LNCAP (cell line): ENCODE measurements at regions not wholly inside any gene's neighbourhood (a gene's known extent, or its start where the extent isn't known, plus 50 kb on each side); places are given as distances from the start of the nearest gene placed in this dataset.

Experiments used
- CTCF ChIP-seq: fragments of 450-650 bp; IDR thresholded peaks from 2 replicates; pipeline ENCODE4 v1.5.1; 2017; ENCODE audit warnings: mild to moderate bottlenecking

GRCh38 chr2:41959760-41960159 lies 88.1 kb upstream of the PKDCC start:
- no peak for TF ChIP-seq CTCF

DNA sequence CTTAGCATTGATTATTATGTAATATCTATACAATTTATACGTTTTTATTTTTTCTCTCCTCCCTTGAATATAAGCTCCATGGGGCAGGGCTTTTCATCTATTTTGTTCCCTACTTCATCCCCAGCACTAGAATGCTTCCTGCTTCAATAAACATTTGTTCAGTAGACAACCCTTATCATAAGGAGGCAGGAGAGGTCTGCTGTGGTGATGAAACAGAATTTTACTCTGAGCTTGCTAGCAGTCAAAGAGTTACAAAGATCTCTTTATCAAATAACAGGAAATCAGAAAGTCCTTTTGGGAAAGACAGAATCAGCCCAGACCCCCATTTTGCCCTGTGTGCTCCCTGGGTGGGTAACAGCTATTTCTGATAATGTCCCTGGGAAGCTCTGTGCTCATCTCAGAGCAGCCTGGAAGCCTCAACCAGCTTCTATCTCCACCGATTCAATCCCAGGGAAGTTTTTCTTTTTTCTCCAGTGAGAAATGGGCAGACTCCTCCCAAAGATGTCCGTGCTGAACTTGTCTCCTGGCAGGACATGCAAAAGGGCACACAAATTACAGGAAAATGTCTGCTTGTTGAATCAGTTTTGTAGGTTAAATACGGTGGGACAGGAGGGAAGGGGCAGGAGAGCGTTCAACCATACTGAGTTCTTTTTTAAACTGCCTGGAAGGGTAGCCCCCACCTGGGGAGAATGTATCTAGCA lies 84.7 kb upstream of the PKDCC start:
- no peak for TF ChIP-seq CTCF

DNA sequence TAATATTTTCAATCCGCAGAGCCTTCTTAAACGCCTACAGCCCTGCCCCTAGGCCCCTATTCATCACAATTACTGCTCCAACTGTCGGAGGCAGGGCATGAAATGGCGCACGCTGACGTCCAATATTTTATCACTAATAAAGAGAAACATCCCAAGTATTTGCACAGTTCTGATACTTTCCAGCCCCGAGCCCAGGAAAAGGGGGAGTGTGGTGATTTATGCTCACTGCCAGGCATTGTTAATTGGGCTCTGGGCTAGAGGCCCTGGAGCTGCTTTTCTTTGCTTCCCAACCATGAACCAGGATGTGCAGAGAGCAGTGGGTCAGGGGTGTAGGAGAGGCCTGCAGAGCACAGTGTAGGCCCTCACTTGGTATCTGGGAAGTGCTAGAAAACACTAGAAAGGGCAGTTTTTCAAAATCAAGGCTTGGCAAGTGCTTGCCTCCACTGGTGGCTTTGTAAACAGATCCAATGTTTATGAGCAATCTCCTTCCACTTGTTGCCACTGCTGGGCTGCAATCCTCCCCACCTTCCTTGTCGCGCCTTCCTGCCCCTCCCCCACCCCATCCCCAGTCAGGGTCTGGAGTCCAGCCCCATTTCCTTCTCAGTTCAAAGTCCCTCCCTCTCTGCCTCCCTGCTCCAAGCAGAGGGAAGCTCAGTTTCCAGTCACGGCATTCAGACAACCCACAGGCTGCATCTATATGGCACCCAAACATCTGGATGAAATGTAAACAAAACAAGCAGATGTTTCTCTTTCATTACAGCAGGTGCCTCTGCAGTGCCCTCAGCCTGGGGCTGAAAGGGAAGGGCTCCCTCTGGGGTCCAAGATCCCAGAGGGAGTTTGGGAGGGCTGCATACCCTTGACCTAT lies 83.9 kb upstream of the PKDCC start:
- no peak for TF ChIP-seq CTCF

DNA sequence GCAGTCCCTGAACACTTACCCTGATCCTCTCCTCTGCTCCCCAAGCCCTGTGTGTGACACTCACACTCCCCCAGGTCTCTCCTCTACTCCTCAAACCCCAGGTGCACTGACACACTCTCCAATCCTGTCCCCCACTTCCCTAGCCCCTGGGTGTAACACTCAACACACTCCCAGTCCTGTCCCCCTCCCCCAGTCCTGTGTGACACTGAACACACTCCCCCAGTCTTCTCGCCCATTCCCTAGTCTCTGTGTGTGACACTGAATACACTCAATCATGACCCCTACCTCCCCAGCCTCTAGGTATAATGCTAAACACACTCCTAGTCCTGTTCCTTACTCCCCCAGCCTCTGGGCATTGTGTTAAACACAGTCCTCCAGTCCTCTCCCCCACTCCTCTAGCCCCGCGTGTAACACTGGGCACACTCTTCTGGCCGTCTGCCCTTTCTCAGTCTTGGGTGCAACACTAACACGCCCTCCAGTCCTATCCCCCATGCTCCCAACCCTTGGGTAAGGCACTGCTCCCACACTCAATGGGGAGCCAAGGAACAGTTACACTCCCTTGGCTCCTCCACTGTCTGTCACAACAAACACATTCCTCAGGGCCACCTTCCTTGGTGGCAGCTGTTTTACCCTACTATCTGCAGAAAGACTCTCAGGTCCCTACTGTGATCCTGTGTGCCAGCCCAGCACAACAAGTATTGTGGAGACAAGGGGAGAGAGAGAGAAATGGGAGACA lies 82.5 kb upstream of the PKDCC start:
- no peak for TF ChIP-seq CTCF

DNA sequence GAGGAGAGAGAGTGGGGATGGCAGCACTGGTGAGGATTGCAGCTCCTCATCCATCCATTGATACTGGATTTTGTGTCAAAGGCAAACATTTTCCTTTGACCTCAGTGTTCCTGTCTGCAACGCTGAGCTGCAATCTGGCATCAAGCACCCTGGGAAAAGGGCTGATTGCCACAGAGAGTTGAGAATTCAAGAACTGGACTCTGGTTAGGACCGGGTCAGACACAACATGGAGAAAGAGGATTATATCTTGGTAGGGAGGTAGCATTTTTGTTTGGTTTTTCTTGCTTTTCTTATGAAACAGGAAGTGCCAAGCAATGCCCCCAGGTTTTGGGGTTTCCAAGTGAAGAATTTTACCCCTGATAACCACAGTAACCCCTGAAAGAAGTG lies 81.9 kb upstream of the PKDCC start:
- TF ChIP-seq CTCF, result no peak

DNA sequence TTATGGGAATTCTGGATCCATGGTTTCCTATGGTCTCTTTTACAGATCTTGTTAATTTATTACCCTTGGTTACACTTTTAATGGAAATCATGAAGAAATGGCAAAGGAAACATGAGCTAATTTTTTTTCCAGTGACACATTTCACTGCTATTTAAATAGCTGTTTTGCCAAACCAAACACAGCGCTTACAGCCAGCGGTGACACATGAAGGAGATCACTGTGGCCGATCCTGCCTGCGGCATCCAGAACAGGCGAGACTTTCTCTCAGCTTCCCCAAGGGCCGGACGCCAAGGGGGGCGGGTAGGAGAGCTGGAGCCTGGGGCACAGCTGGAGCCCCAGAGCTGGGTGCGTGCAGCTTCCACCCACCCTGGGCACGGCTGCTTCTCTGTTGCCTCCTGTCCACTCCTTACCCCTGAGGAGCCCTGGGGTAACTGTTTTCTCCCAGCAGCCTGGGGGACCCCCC lies 81.4 kb upstream of the PKDCC start:
- TF ChIP-seq CTCF, result no peak

- TF ChIP-seq CTCF, result no peak
These were observed 80.9 kb upstream of the PKDCC start for GRCh38 chr2:41966920-41967319.
